ENCODE measurements at regions not wholly inside any gene's neighbourhood (a gene's known extent, or its start where the extent isn't known, plus 50 kb on each side); places are given as distances from the start of the nearest gene placed in this dataset.

DNA sequence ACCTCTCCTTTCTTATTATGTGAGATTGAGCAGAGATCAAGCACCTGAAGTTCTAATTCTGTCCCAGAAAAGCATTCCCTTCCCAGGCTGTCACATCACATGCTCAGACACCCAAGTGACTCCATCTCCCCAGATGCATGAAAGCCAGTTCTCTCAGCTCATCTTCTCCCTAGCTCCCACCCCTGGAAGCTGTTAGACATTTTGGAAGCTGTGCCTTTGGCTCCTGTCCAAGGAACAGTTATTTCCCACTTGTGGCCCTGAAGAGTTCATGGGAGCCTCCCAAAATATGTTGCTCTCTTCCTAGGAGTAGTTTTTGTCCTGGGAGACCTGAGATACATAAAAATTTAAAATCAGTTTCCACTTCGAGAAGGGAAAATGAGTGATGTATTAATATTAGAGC, 161.4 kb upstream of the GAS1 start:
- H3K27ac ChIP-seq, result no peak overlapping the region

DNA sequence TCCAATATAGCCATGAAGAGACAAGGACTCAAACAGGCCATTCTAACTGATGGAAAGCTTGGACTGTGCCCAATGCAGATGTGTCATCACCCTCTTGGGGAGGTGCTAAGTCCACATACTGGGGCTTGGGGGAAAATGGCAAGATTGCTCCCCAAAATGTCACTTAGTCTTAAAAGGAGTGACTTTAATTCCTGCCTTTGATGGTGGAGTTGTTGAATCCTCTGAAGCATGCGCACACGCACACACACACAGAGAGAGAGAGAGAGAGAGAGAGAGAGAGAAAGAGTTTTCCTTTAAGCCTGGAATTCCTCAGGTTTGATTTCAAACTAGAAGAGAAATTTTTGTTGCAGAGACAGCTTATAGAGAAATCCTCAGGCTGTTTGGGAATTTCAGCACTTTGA, 161.9 kb upstream of the GAS1 start:
- Histone ChIP-seq H3K79me2 (no peaks in the 10 kb centered on the region), H3K4me2 (no peak overlapping the region), H3K36me3 (replicated peaks; ENCODE audit: insufficient read depth, low read depth) (no peaks in the 10 kb centered on the region), H4K20me1 (ENCODE audit: insufficient read depth, poor library complexity, severe bottlenecking) (no peaks in the 10 kb centered on the region), H3K4me3 (no peak overlapping the region), H3K27me3 (no peaks in the 10 kb centered on the region), H3K9me2 (replicated peaks; ENCODE audit: insufficient read depth) (no peaks in the 10 kb centered on the region), H2AFZ (no peak overlapping the region), H3K27ac (peak overlapping the region; percentile 37), H3K9me3 (ENCODE audit: low read depth) (no peaks in the 10 kb centered on the region), H3K4me1 (ENCODE audit: insufficient read depth) (peaks cover 6% of the 10 kb centered on the region)
- TF ChIP-seq, protein P1, sequence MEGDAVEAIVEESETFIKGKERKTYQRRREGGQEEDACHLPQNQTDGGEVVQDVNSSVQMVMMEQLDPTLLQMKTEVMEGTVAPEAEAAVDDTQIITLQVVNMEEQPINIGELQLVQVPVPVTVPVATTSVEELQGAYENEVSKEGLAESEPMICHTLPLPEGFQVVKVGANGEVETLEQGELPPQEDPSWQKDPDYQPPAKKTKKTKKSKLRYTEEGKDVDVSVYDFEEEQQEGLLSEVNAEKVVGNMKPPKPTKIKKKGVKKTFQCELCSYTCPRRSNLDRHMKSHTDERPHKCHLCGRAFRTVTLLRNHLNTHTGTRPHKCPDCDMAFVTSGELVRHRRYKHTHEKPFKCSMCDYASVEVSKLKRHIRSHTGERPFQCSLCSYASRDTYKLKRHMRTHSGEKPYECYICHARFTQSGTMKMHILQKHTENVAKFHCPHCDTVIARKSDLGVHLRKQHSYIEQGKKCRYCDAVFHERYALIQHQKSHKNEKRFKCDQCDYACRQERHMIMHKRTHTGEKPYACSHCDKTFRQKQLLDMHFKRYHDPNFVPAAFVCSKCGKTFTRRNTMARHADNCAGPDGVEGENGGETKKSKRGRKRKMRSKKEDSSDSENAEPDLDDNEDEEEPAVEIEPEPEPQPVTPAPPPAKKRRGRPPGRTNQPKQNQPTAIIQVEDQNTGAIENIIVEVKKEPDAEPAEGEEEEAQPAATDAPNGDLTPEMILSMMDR (IDR thresholded peaks at IDR 0.05; ENCODE audit: poor library complexity), result no peak
- TF ChIP-seq EZH2 (IDR thresholded peaks at IDR 0.05; ENCODE audit: borderline replicate concordance) (no peak), EZH2phosphoT487 (IDR thresholded peaks at IDR 0.05; ENCODE audit: low read depth, severe bottlenecking, unreplicated experiment) (no peak)
- DNase-seq (ENCODE audit: low spot score), result no peak
- 70% methylated on average over 2 of the region's 2 CpGs for WGBS (ENCODE audit: low lambda C conversion rate, missing lambda C conversion rate)

More for the DNA sequence above, 161.4 kb upstream of the GAS1 start:
- Histone ChIP-seq H3K27me3 (no peaks in the 10 kb centered on the region), H3K4me2 (no peak overlapping the region), H4K20me1 (ENCODE audit: insufficient read depth, poor library complexity, severe bottlenecking) (no peaks in the 10 kb centered on the region), H3K79me2 (no peaks in the 10 kb centered on the region), H3K4me1 (ENCODE audit: insufficient read depth) (peaks cover 6% of the 10 kb centered on the region), H3K9me2 (replicated peaks; ENCODE audit: insufficient read depth) (no peaks in the 10 kb centered on the region), H3K36me3 (replicated peaks; ENCODE audit: insufficient read depth, low read depth) (no peaks in the 10 kb centered on the region), H3K9me3 (ENCODE audit: low read depth) (no peaks in the 10 kb centered on the region), H3K4me3 (no peak overlapping the region), H2AFZ (no peak overlapping the region)
- DNase-seq (ENCODE audit: low spot score), result no peak
- WGBS (ENCODE audit: low lambda C conversion rate, missing lambda C conversion rate), result 81% methylated on average over 1 of the region's 1 CpG
- TF ChIP-seq, protein P1 (IDR thresholded peaks at IDR 0.05; ENCODE audit: poor library complexity), result no peak
- no peak for TF ChIP-seq EZH2 (IDR thresholded peaks at IDR 0.05; ENCODE audit: borderline replicate concordance)
- TF ChIP-seq EZH2phosphoT487 (IDR thresholded peaks at IDR 0.05; ENCODE audit: low read depth, severe bottlenecking, unreplicated experiment), result no peak

DNA sequence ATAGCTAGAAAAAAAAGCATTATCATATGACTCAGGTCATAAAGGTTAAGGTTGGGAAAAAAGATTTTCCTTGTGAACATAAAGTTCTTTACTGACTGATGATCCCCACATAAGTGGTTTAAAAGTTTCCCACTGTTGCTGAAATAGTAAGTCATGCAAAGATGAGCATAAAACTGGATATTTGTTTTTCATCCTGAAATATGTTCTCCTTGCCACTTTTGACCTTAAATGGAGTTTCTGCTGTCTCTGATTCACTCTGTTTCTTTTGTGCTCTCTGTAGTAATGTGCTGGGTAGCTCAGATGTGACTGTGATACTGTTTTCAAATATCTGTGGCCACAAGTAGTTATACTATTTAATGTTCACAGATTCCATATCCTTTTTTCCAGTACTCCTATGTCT, 162.5 kb upstream of the GAS1 start:
- no peak overlapping the region for H3K4me3 ChIP-seq
- TF ChIP-seq EZH2 (IDR thresholded peaks at IDR 0.05; ENCODE audit: borderline replicate concordance), result no peak
- TF ChIP-seq, protein P1 (IDR thresholded peaks at IDR 0.05; ENCODE audit: poor library complexity), result no peak
- TF ChIP-seq EZH2phosphoT487 (IDR thresholded peaks at IDR 0.05; ENCODE audit: low read depth, severe bottlenecking, unreplicated experiment), result no peak
- H4K20me1 ChIP-seq (ENCODE audit: insufficient read depth, poor library complexity, severe bottlenecking), result no peaks in the 10 kb centered on the region
- no peak for DNase-seq (ENCODE audit: low spot score)
- H3K36me3 ChIP-seq (replicated peaks; ENCODE audit: insufficient read depth, low read depth), result no peaks in the 10 kb centered on the region
- peaks cover 6% of the 10 kb centered on the region for H3K4me1 ChIP-seq (ENCODE audit: insufficient read depth)
- no peak overlapping the region for H3K4me2 ChIP-seq
- no peaks in the 10 kb centered on the region for H3K27me3 ChIP-seq
- H2AFZ ChIP-seq, result no peak overlapping the region
- H3K27ac ChIP-seq, result peak overlapping the region; percentile 43
- H3K79me2 ChIP-seq, result no peaks in the 10 kb centered on the region
- H3K9me2 ChIP-seq (replicated peaks; ENCODE audit: insufficient read depth), result no peaks in the 10 kb centered on the region
- no peaks in the 10 kb centered on the region for H3K9me3 ChIP-seq (ENCODE audit: low read depth)

DNA sequence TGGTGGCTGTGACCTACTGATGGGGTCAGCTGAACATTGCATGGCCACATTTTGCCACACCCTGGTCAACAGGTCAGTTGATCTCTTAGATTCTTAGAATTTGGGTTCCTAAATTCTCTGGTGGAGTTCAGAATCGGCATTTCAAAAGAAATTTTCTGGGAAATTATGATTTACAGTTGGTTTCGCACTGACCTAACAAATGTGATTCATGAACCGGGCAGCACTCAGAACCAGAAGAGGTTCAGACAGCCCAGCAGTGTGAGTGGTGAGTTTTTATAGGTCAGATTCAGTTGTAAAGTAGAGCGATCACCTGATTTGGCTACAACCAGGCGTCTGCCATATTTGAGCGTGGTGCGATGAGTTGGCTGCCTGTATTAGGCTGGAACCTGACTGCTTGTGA, 163.7 kb upstream of the GAS1 start:
- no peaks in the 10 kb centered on the region for H3K9me2 ChIP-seq (replicated peaks; ENCODE audit: insufficient read depth)
- no peaks in the 10 kb centered on the region for H4K20me1 ChIP-seq (ENCODE audit: insufficient read depth, poor library complexity, severe bottlenecking)
- H3K79me2 ChIP-seq, result no peaks in the 10 kb centered on the region
- WGBS (ENCODE audit: low lambda C conversion rate, missing lambda C conversion rate), result 97% methylated on average over 7 of the region's 7 CpGs
- H3K27ac ChIP-seq, result no peak overlapping the region
- H3K27me3 ChIP-seq, result no peaks in the 10 kb centered on the region
- H2AFZ ChIP-seq, result no peak overlapping the region
- no peaks in the 10 kb centered on the region for H3K36me3 ChIP-seq (replicated peaks; ENCODE audit: insufficient read depth, low read depth)
- TF ChIP-seq, protein P1 (IDR thresholded peaks at IDR 0.05; ENCODE audit: poor library complexity), result no peak
- TF ChIP-seq EZH2phosphoT487 (IDR thresholded peaks at IDR 0.05; ENCODE audit: low read depth, severe bottlenecking, unreplicated experiment) (no peak), EZH2 (IDR thresholded peaks at IDR 0.05; ENCODE audit: borderline replicate concordance) (no peak)
- peaks cover 6% of the 10 kb centered on the region for H3K4me1 ChIP-seq (ENCODE audit: insufficient read depth)
- H3K9me3 ChIP-seq (ENCODE audit: low read depth), result no peaks in the 10 kb centered on the region
- no peak overlapping the region for H3K4me3 ChIP-seq
- H3K4me2 ChIP-seq, result no peak overlapping the region
- DNase-seq (ENCODE audit: low spot score), result no peak
